IMR-90 (cell line): ENCODE measurements at regions not wholly inside any gene's neighbourhood (a gene's known extent, or its start where the extent isn't known, plus 50 kb on each side); places are given as distances from the start of the nearest gene placed in this dataset.

Experiments used
- ATAC-seq: fragments of 200-7000 bp; cut with Tn5 transposase; 2 replicates; pipeline ENCODE4 v1.9.1; 2020; ENCODE audit warnings: low read depth, mild to moderate bottlenecking, moderate library complexity
- BruUV-seq: library from RNA; stranded (reverse); fragments of 400-500 nt; replicated peaks from 2 replicates; lab custom pipeline; 2021; lab: Mats Ljungman, UMichigan
- CTCF ChIA-PET: fragments of 300-600 bp; formaldehyde crosslinking; extraction: SDS; loops from one replicate; lab custom pipeline; 2021; ENCODE audit warnings: antibody characterized with exemption; lab: Yijun Ruan, JAX
- POLR2A ChIA-PET: fragments of 300-600 bp; sonication (Branson Sonifier 250); formaldehyde crosslinking; loops from one replicate; lab custom pipeline; 2022; ENCODE audit warnings: antibody characterized with exemption; ENCODE audit not compliant: unreplicated experiment; lab: Charles Lee
- DNase-seq: peaks from one replicate; pipeline ENCODE4 v3.0.0; 2013
- H2AFZ ChIP-seq: replicated peaks from 2 replicates; pipeline ENCODE3; 2013; ENCODE audit warnings: low read length, mild to moderate bottlenecking; ENCODE audit not compliant: poor library complexity
- H2AK5ac ChIP-seq: 2 replicates; pipeline ENCODE4 v1.6.1; 2013; ENCODE audit warnings: low read depth, low read length, inconsistent platforms
- H2AK9ac ChIP-seq: replicated peaks from 2 replicates; pipeline ENCODE3; 2013; ENCODE audit warnings: mild to moderate bottlenecking, low read depth, low read length, moderate library complexity; ENCODE audit not compliant: poor library complexity
- H2BK120ac ChIP-seq: 2 replicates; pipeline ENCODE4 v1.6.1; 2013; ENCODE audit warnings: low read depth, low read length, inconsistent platforms
- H2BK15ac ChIP-seq: 3 replicates; pipeline ENCODE4 v1.6.1; 2013; ENCODE audit warnings: low read depth, low read length, inconsistent platforms
- H2BK20ac ChIP-seq: 2 replicates; pipeline ENCODE4 v1.6.1; 2013; ENCODE audit warnings: low read depth, mild to moderate bottlenecking, inconsistent platforms, low read length, moderate library complexity
- H2BK5ac ChIP-seq: 2 replicates; pipeline ENCODE4 v1.6.1; 2013; ENCODE audit warnings: mild to moderate bottlenecking, low read depth, low read length, inconsistent platforms; ENCODE audit not compliant: poor library complexity, severe bottlenecking
- H3K14ac ChIP-seq: replicated peaks from 2 replicates; pipeline ENCODE4 v1.6.1; 2013; ENCODE audit warnings: low read depth, low read length, inconsistent platforms
- H3K18ac ChIP-seq: 2 replicates; pipeline ENCODE4 v1.6.1; 2013; ENCODE audit warnings: low read depth, low read length, control low read depth
- H3K23ac ChIP-seq: 2 replicates; pipeline ENCODE4 v1.6.1; 2013; ENCODE audit warnings: low read depth, low read length, inconsistent platforms
- H3K27ac ChIP-seq: 2 replicates; pipeline ENCODE4 v1.5.1; 2013; ENCODE audit warnings: mild to moderate bottlenecking, control low read depth, low read length; ENCODE audit not compliant: insufficient read depth
- H3K27me3 ChIP-seq: 2 replicates; pipeline ENCODE4 v1.6.1; 2013; ENCODE audit warnings: low read length; ENCODE audit not compliant: control insufficient read depth, insufficient read depth
- H3K36me3 ChIP-seq: 2 replicates; pipeline ENCODE4 v1.6.1; 2013; ENCODE audit warnings: low read length, mixed read lengths; ENCODE audit not compliant: control insufficient read depth, insufficient read depth
- H3K4ac ChIP-seq: 2 replicates; pipeline ENCODE4 v1.6.1; 2013; ENCODE audit warnings: low read depth, low read length, inconsistent platforms
- H3K4me1 ChIP-seq: 2 replicates; pipeline ENCODE4 v1.6.1; 2013; ENCODE audit warnings: low read length, mixed read lengths; ENCODE audit not compliant: control insufficient read depth, insufficient read depth
- H3K4me2 ChIP-seq: 2 replicates; pipeline ENCODE4 v1.6.1; 2013; ENCODE audit warnings: low read depth, mild to moderate bottlenecking, control low read depth, low read length, moderate library complexity
- H3K4me3 ChIP-seq: 2 replicates; pipeline ENCODE4 v1.5.1; 2013; ENCODE audit warnings: low read depth, mild to moderate bottlenecking, control low read depth, low read length, moderate library complexity; ENCODE audit not compliant: insufficient read depth
- H3K56ac ChIP-seq: 2 replicates; pipeline ENCODE4 v1.6.1; 2013; ENCODE audit warnings: low read length, inconsistent platforms; ENCODE audit not compliant: insufficient read depth; ENCODE audit errors: extremely low read depth
- H3K79me1 ChIP-seq, 2 experiments: 2 replicates each; pipeline ENCODE4 v1.6.1; 2013; ENCODE audit warnings: low read length in 2 of 2, inconsistent platforms in 1 of 2, low read depth in 1 of 2
- H3K9ac ChIP-seq: 2 replicates; pipeline ENCODE4 v1.6.1; 2013; ENCODE audit warnings: low read depth, low read length, control low read depth
- H3K9me1 ChIP-seq: 2 replicates; pipeline ENCODE4 v1.6.1; 2013; ENCODE audit warnings: low read length, inconsistent platforms; ENCODE audit not compliant: insufficient read depth
- H3K9me3 ChIP-seq: 2 replicates; pipeline ENCODE4 v1.6.1; 2013; ENCODE audit warnings: low read length; ENCODE audit not compliant: control insufficient read depth, insufficient read depth
- H4K20me1 ChIP-seq: 2 replicates; pipeline ENCODE4 v1.6.1; 2013; ENCODE audit warnings: low read length, inconsistent platforms; ENCODE audit not compliant: insufficient read depth
- H4K5ac ChIP-seq: 2 replicates; pipeline ENCODE4 v1.6.1; 2013; ENCODE audit warnings: mild to moderate bottlenecking, low read depth, low read length, control low read depth
- H4K8ac ChIP-seq, 2 experiments: 2 replicates each; pipeline ENCODE4 v1.6.1; 2013; ENCODE audit warnings: low read depth in 2 of 2, low read length in 2 of 2, control low read depth in 1 of 2, inconsistent platforms in 1 of 2
- H4K91ac ChIP-seq: 2 replicates; pipeline ENCODE4 v1.6.1; 2013; ENCODE audit warnings: low read depth, low read length, inconsistent platforms; ENCODE audit not compliant: insufficient read depth
- BHLHE40 ChIP-seq: fragments of 150-350 bp; IDR thresholded peaks from 2 replicates; pipeline ENCODE4 v1.6.1; 2016; ENCODE audit warnings: mild to moderate bottlenecking, low read depth, low read length
- MAZ ChIP-seq: IDR thresholded peaks from 2 replicates; pipeline ENCODE4 v1.6.1; 2012; ENCODE audit warnings: low read depth, mild to moderate bottlenecking, low read length, improper control_type of control experiment, moderate library complexity, borderline replicate concordance
- POLR2A ChIP-seq: IDR thresholded peaks from 2 replicates; pipeline ENCODE4 v1.6.1; 2012; ENCODE audit warnings: mild to moderate bottlenecking, low read depth, low read length
- WGBS, 2 experiments: methylation state at CpG; one replicate each; pipeline versions ENCODE4 v1.1.5 to v1.1.7; 2013; ENCODE audit warnings: missing lambda C conversion rate in 2 of 2; ENCODE audit not compliant: insufficient read length in 1 of 2; ENCODE audit errors: extremely low coverage in 2 of 2; 5-methylcytosine and 5-hydroxymethylcytosine counted together
- dilution Hi-C: fragments of 300-500 bp; cut with HindIII; formaldehyde crosslinking; loops from one replicate; pipeline ENCODE4 v1.14.3; 2018; ENCODE audit warnings: low sequenced_read_pairs; ENCODE audit not compliant: unreplicated experiment
- in situ Hi-C: fragments of 300-500 bp; cut with MboI; formaldehyde crosslinking; loops from 3 replicates; pipeline ENCODE4 v1.14.3; 2019; ENCODE audit warnings: low sequenced_read_pairs, inconsistent platforms, mixed read lengths
- intact Hi-C: fragments of 100-400 bp; cut with micrococcal nuclease; formaldehyde crosslinking; loops from 2 replicates; pipeline ENCODE4 v1.10.0; 2022

DNA sequence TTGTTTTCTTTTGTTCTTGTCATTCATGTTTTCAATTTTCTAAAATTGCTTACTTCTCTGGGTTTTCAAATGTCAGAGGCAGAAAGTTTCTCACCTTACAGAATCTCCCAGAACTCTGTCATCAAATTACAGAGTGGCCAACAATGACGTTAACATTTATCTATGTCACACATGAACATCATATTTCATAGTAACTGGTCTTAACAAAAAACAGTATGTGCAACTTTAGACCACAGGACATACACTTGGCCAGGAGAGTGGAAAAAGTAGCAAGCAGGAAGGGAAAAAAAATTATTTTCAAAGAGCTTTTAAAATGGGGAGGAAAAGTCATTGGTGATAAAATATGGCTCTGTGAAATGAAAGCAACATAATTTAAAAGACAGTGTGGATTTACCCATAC lies 426.5 kb downstream of the MED13L start:
- no peaks in the 10 kb centered on the region for H4K20me1 ChIP-seq
- no peak overlapping the region for H3K4me3 ChIP-seq
- no peak overlapping the region for H2AFZ ChIP-seq
- no peak overlapping the region for H4K5ac ChIP-seq
- H3K9me3 ChIP-seq, result no peaks in the 10 kb centered on the region
- no peaks in the 10 kb centered on the region for H3K36me3 ChIP-seq
- no peak for DNase-seq
- H3K4ac ChIP-seq, result no peak overlapping the region
- no peak for ATAC-seq
- no TSS peak for BruUV-seq
- no peaks in the 10 kb centered on the region for H3K4me1 ChIP-seq
- H3K9ac ChIP-seq, result no peak overlapping the region
- H3K4me2 ChIP-seq, result no peak overlapping the region
- H3K18ac ChIP-seq, result no peak overlapping the region
- H3K9me1 ChIP-seq, result no peaks in the 10 kb centered on the region
- H3K27ac ChIP-seq, result no peak overlapping the region
- dilution Hi-C loops, result no loop called here
- POLR2A ChIA-PET, result no interaction called here
- no peak overlapping the region for H2BK5ac ChIP-seq
- in situ Hi-C loops, result no loop called here
- H2AK9ac ChIP-seq, result no peak overlapping the region
- H2BK20ac ChIP-seq, result no peak overlapping the region
- TF ChIP-seq MAZ (no peak), POLR2A (no peak), BHLHE40 (no peak)
- no peak overlapping the region for H2BK15ac ChIP-seq
- CTCF ChIA-PET, result no interaction called here
- H2AK5ac ChIP-seq, result no peak overlapping the region
- H2BK120ac ChIP-seq, result no peak overlapping the region
- intact Hi-C loops, result no loop called here
- no peak overlapping the region for H3K14ac ChIP-seq
- H4K8ac ChIP-seq, result no peak overlapping the region
- H3K56ac ChIP-seq, result no peak overlapping the region
- H3K27me3 ChIP-seq, result no peaks in the 10 kb centered on the region
- no peak overlapping the region for H3K23ac ChIP-seq
- WGBS, 2 experiments, result no CpG with 5 or more reads among the region's 1 CpG
- no peaks in the 10 kb centered on the region for H3K79me1 ChIP-seq
- H4K91ac ChIP-seq, result no peak overlapping the region
